Activated T-cell treated with anti-CD3 and anti-CD28 coated beads, Interleukin-2, amount 50 U/mL, for 72 hours (primary cell): ENCODE measurements at regions not wholly inside any gene's neighbourhood (a gene's known extent, or its start where the extent isn't known, plus 50 kb on each side); places are given as distances from the start of the nearest gene placed in this dataset.

ENCODE experiments used
- ATAC-seq, 2 donors: fragments of 150-1000 bp; cut with Tn5 transposase; replicated peaks in 1 of 2; 2 replicates each; pipeline ENCODE4 v1.10.0; 2021; ENCODE audit warnings: moderate library complexity in 2 of 2, mild to moderate bottlenecking in 1 of 2
- DNase-seq, 2 donors: peaks; one replicate each; pipeline ENCODE4 v3.0.0; 2021 to 2022; ENCODE audit warnings: mixed read lengths in 1 of 2
- H3K27ac Mint-ChIP-seq: one replicate; pipeline ENCODE4 v1.8.0; 2022; ENCODE audit warnings: mild to moderate bottlenecking, moderate library complexity, mixed read lengths
- H3K27me3 Mint-ChIP-seq: one replicate; pipeline ENCODE4 v1.8.0; 2022; ENCODE audit warnings: low read depth, mixed read lengths
- H3K36me3 Mint-ChIP-seq, 2 donors: one replicate each; pipeline ENCODE4 v1.8.0; 2022; ENCODE audit warnings: mixed read lengths in 2 of 2, mild to moderate bottlenecking in 1 of 2; ENCODE audit not compliant: insufficient read depth in 2 of 2
- H3K4me1 Mint-ChIP-seq: one replicate; pipeline ENCODE4 v1.8.0; 2022; ENCODE audit warnings: low read depth, mixed read lengths
- H3K4me3 Mint-ChIP-seq, 2 donors: one replicate each; pipeline ENCODE4 v1.8.0; 2022; ENCODE audit warnings: mild to moderate bottlenecking in 2 of 2, mixed read lengths in 2 of 2, moderate library complexity in 2 of 2
- H3K9me3 Mint-ChIP-seq, 2 donors: one replicate each; pipeline ENCODE4 v1.8.0; 2022; ENCODE audit warnings: mixed read lengths in 2 of 2

- Mint-ChIP-seq H3K4me3 (no peak overlapping the region), H3K27me3 (peaks cover 6% of the 10 kb centered on the region), H3K27ac (no peak overlapping the region), H3K4me1 (peaks cover 15% of the 10 kb centered on the region), H3K36me3 (no peaks in the 10 kb centered on the region), H3K9me3 (peaks cover 2 to 4% of the 10 kb centered on the region in 2 donors)
- peak in 1 of 2 donors; percentile 26 for ATAC-seq
- no peak for DNase-seq
Observed at GRCh38 chr21:35321322-35322200, 272.5 kb upstream of the RUNX1 start.

- Mint-ChIP-seq H3K4me1 (peaks cover 14% of the 10 kb centered on the region), H3K4me3 (no peak overlapping the region), H3K27me3 (peaks cover 11% of the 10 kb centered on the region), H3K9me3 (peaks cover 2 to 4% of the 10 kb centered on the region in 2 donors), H3K27ac (no peak overlapping the region), H3K36me3 (no peaks in the 10 kb centered on the region)
- no peak for ATAC-seq
- DNase-seq: no peak
Observed at GRCh38 chr21:35319684-35320283, 270.7 kb upstream of the RUNX1 start.

GRCh38 chr21:35316933-35317332 lies 267.8 kb upstream of the RUNX1 start:
- Mint-ChIP-seq H3K4me1 (peaks cover 16% of the 10 kb centered on the region), H3K9me3 (peaks cover 2 to 4% of the 10 kb centered on the region in 2 donors), H3K4me3 (no peak overlapping the region), H3K27me3 (peaks cover 11% of the 10 kb centered on the region), H3K27ac (no peak overlapping the region), H3K36me3 (no peaks in the 10 kb centered on the region)
- peak; percentile 9 to 23 for DNase-seq
- ATAC-seq: peak; percentile 81 to 86

- no peak overlapping the region for H3K4me3 Mint-ChIP-seq
- H3K9me3 Mint-ChIP-seq: peaks cover 2 to 4% of the 10 kb centered on the region in 2 donors
- peaks cover 11% of the 10 kb centered on the region for H3K27me3 Mint-ChIP-seq
- peaks cover 18% of the 10 kb centered on the region for H3K4me1 Mint-ChIP-seq
- ATAC-seq (no peak), DNase-seq (no peak)
- H3K27ac Mint-ChIP-seq: no peak overlapping the region
- H3K36me3 Mint-ChIP-seq: no peaks in the 10 kb centered on the region
Observed at GRCh38 chr21:35316456-35316855, 267.4 kb upstream of the RUNX1 start.

- Mint-ChIP-seq H3K9me3 (peaks cover 2% of the 10 kb centered on the region in 2 donors), H3K4me3 (no peak overlapping the region), H3K27me3 (peaks cover 11% of the 10 kb centered on the region), H3K4me1 (peaks cover 18% of the 10 kb centered on the region), H3K36me3 (peaks cover 0 to 2% of the 10 kb centered on the region in 2 donors), H3K27ac (no peak overlapping the region)
- DNase-seq (no peak), ATAC-seq (no peak)
Observed at GRCh38 chr21:35314857-35315582, 265.9 kb upstream of the RUNX1 start.

- H3K27ac Mint-ChIP-seq: no peak overlapping the region
- no peak overlapping the region for H3K4me3 Mint-ChIP-seq
- H3K36me3 Mint-ChIP-seq: peaks cover 0 to 2% of the 10 kb centered on the region in 2 donors
- peaks cover 18% of the 10 kb centered on the region for H3K4me1 Mint-ChIP-seq
- peaks cover 2 to 7% of the 10 kb centered on the region in 2 donors for H3K9me3 Mint-ChIP-seq
- H3K27me3 Mint-ChIP-seq: peaks cover 11% of the 10 kb centered on the region
- DNase-seq (no peak), ATAC-seq (peak; percentile 29 to 58)
Observed at GRCh38 chr21:35311985-35312384, 262.9 kb upstream of the RUNX1 start.

- no peak for ATAC-seq
- Mint-ChIP-seq H3K27me3 (peaks cover 5% of the 10 kb centered on the region), H3K4me1 (peaks cover 5% of the 10 kb centered on the region), H3K27ac (no peak overlapping the region), H3K36me3 (peaks cover 0 to 2% of the 10 kb centered on the region in 2 donors), H3K4me3 (no peak overlapping the region), H3K9me3 (peaks cover 2 to 7% of the 10 kb centered on the region in 2 donors)
- no peak for DNase-seq
Observed at GRCh38 chr21:35309316-35309715, 260.2 kb upstream of the RUNX1 start.

GRCh38 chr21:35303085-35303484 lies 254.0 kb upstream of the RUNX1 start:
- Mint-ChIP-seq H3K4me3 (no peak overlapping the region), H3K36me3 (peaks cover 0 to 7% of the 10 kb centered on the region in 2 donors), H3K9me3 (peaks cover 0 to 2% of the 10 kb centered on the region in 2 donors), H3K27me3 (peaks cover 5% of the 10 kb centered on the region), H3K27ac (no peak overlapping the region), H3K4me1 (no peaks in the 10 kb centered on the region)
- no peak for ATAC-seq
- DNase-seq: no peak

- no peak for ATAC-seq
- H3K36me3 Mint-ChIP-seq: peaks cover 4 to 7% of the 10 kb centered on the region in 2 donors
- H3K27me3 Mint-ChIP-seq: no peaks in the 10 kb centered on the region
- peaks cover 0 to 4% of the 10 kb centered on the region in 2 donors for H3K9me3 Mint-ChIP-seq
- H3K4me1 Mint-ChIP-seq: peaks cover 17% of the 10 kb centered on the region
- H3K4me3 Mint-ChIP-seq: no peak overlapping the region
- H3K27ac Mint-ChIP-seq: no peak overlapping the region
- DNase-seq: no peak
Observed at GRCh38 chr21:35298757-35299156, 249.7 kb upstream of the RUNX1 start.

GRCh38 chr21:35297665-35298064 lies 248.6 kb upstream of the RUNX1 start:
- Mint-ChIP-seq H3K4me3 (no peak overlapping the region), H3K36me3 (peaks cover 4 to 6% of the 10 kb centered on the region in 2 donors), H3K4me1 (peaks cover 17% of the 10 kb centered on the region), H3K27me3 (no peaks in the 10 kb centered on the region), H3K27ac (no peak overlapping the region), H3K9me3 (peaks cover 0 to 4% of the 10 kb centered on the region in 2 donors)
- ATAC-seq: no peak
- no peak for DNase-seq

- Mint-ChIP-seq H3K27ac (no peak overlapping the region), H3K4me1 (peaks cover 17% of the 10 kb centered on the region), H3K4me3 (no peak overlapping the region)
Observed at GRCh38 chr21:35294231-35294898, 245.3 kb upstream of the RUNX1 start.

GRCh38 chr21:35291973-35292627 lies 243.0 kb upstream of the RUNX1 start:
- H3K4me3 Mint-ChIP-seq: no peak overlapping the region
- H3K27ac Mint-ChIP-seq: no peak overlapping the region
- no peak for ATAC-seq
- H3K27me3 Mint-ChIP-seq: no peaks in the 10 kb centered on the region
- H3K4me1 Mint-ChIP-seq: peaks cover 17% of the 10 kb centered on the region
- DNase-seq: no peak
- H3K9me3 Mint-ChIP-seq: peaks cover 6 to 11% of the 10 kb centered on the region in 2 donors
- H3K36me3 Mint-ChIP-seq: peaks cover 9 to 10% of the 10 kb centered on the region in 2 donors

More at GRCh38 chr21:35294231-35294898, 245.3 kb upstream of the RUNX1 start:
- H3K27me3 Mint-ChIP-seq: no peaks in the 10 kb centered on the region
- peaks cover 1 to 4% of the 10 kb centered on the region in 2 donors for H3K9me3 Mint-ChIP-seq
- DNase-seq (no peak), ATAC-seq (no peak)
- peaks cover 0 to 4% of the 10 kb centered on the region in 2 donors for H3K36me3 Mint-ChIP-seq
